Loucy (cell line): ENCODE measurements at regions not wholly inside any gene's neighbourhood (a gene's known extent, or its start where the extent isn't known, plus 50 kb on each side); places are given as distances from the start of the nearest gene placed in this dataset.

Experiments
- H2AFZ ChIP-seq: fragments of 200-600 bp; sonication (generic); 2 replicates; pipeline ENCODE4 v1.6.0; 2016; ENCODE audit warnings: antibody characterized with exemption, mild to moderate bottlenecking, low read length, moderate library complexity
- H3F3A ChIP-seq: fragments of 200-600 bp; 2 replicates; pipeline ENCODE4 v1.6.0; 2016; ENCODE audit warnings: antibody characterized with exemption, low read depth, mild to moderate bottlenecking
- H3K27me3 ChIP-seq: fragments of 200-600 bp; sonication (generic); 2 replicates; pipeline ENCODE4 v1.6.1; 2014; ENCODE audit warnings: low read length, mild to moderate bottlenecking; ENCODE audit not compliant: insufficient read depth, poor library complexity, severe bottlenecking
- H3K36me3 ChIP-seq: fragments of 200-600 bp; sonication (generic); 2 replicates; pipeline ENCODE4 v1.6.1; 2016; ENCODE audit warnings: low read length; ENCODE audit not compliant: insufficient read depth
- H3K4me1 ChIP-seq: fragments of 200-600 bp; sonication (generic); 2 replicates; pipeline ENCODE4 v1.5.1; 2014; ENCODE audit warnings: low read length, mild to moderate bottlenecking; ENCODE audit not compliant: insufficient read depth, poor library complexity, severe bottlenecking
- H3K4me2 ChIP-seq: fragments of 200-600 bp; sonication (generic); 2 replicates; pipeline ENCODE4 v1.6.0; 2014; ENCODE audit warnings: antibody characterized with exemption, low read length, low read depth, mild to moderate bottlenecking; ENCODE audit not compliant: poor library complexity, severe bottlenecking
- H3K4me3 ChIP-seq: fragments of 200-600 bp; sonication (generic); 2 replicates; pipeline ENCODE4 v1.5.1; 2014; ENCODE audit warnings: low read length, mild to moderate bottlenecking, mixed read lengths; ENCODE audit not compliant: poor library complexity, severe bottlenecking
- H3K79me2 ChIP-seq: fragments of 200-600 bp; sonication (generic); 2 replicates; pipeline ENCODE4 v1.6.1; 2014; ENCODE audit warnings: low read length; ENCODE audit not compliant: insufficient read depth
- H3K9ac ChIP-seq: fragments of 200-600 bp; sonication (generic); 2 replicates; pipeline ENCODE4 v1.6.0; 2014; ENCODE audit warnings: mild to moderate bottlenecking, low read depth, low read length, moderate library complexity; ENCODE audit not compliant: poor library complexity, severe bottlenecking
- H3K9me2 ChIP-seq: fragments of 200-600 bp; sonication (generic); replicated peaks from 2 replicates; pipeline ENCODE4 v1.6.1; 2016; ENCODE audit warnings: low read depth, low read length, mixed read lengths
- H3K9me3 ChIP-seq: fragments of 200-600 bp; sonication (generic); 2 replicates; pipeline ENCODE4 v1.6.1; 2014; ENCODE audit warnings: mild to moderate bottlenecking, antibody characterized with exemption, low read length, low read depth; ENCODE audit not compliant: insufficient read depth
- H4K20me1 ChIP-seq: fragments of 200-600 bp; sonication (generic); 2 replicates; pipeline ENCODE4 v1.6.0; 2014; ENCODE audit warnings: antibody characterized with exemption, low read length, mild to moderate bottlenecking; ENCODE audit not compliant: insufficient read depth, poor library complexity, severe bottlenecking
- CTCF ChIP-seq: fragments of 200-600 bp; sonication (generic); conservative IDR thresholded peaks from 2 replicates; pipeline ENCODE4 v1.5.1; 2014; ENCODE audit warnings: mild to moderate bottlenecking, antibody characterized with exemption, low read length
- EZH2phosphoT487 ChIP-seq: fragments of 200-600 bp; IDR thresholded peaks from 2 replicates; pipeline ENCODE4 v1.6.1; 2018; ENCODE audit warnings: antibody characterized with exemption, mild to moderate bottlenecking, moderate library complexity, borderline replicate concordance

- Histone ChIP-seq H3K79me2 (no peaks in the 10 kb centered on the region), H3K4me1 (no peaks in the 10 kb centered on the region)
Measured at GRCh38 chr13:80083081-80083852, 257.7 kb downstream of the SPRY2 start.

GRCh38 chr13:80082396-80083080, 258.4 kb downstream of the SPRY2 start:
- Histone ChIP-seq H3K4me2 (no peak overlapping the region), H3K36me3 (no peaks in the 10 kb centered on the region), H2AFZ (no peak overlapping the region), H3K4me1 (no peaks in the 10 kb centered on the region), H3K9ac (no peak overlapping the region), H3F3A (no peaks in the 10 kb centered on the region), H3K9me2 (no peaks in the 10 kb centered on the region; the same call in 1 of the 2 replicates), H3K79me2 (no peaks in the 10 kb centered on the region), H4K20me1 (no peaks in the 10 kb centered on the region), H3K9me3 (no peaks in the 10 kb centered on the region), H3K4me3 (no peak overlapping the region), H3K27me3 (no peaks in the 10 kb centered on the region)
- TF ChIP-seq CTCF (no peak), EZH2phosphoT487 (no peak)

More at GRCh38 chr13:80083081-80083852, 257.7 kb downstream of the SPRY2 start:
- no peaks in the 10 kb centered on the region; the same call in 1 of the 2 replicates for H3K9me2 ChIP-seq
- no peak overlapping the region for H3K4me3 ChIP-seq
- no peaks in the 10 kb centered on the region for H4K20me1 ChIP-seq
- no peaks in the 10 kb centered on the region for H3K9me3 ChIP-seq
- no peak overlapping the region for H3K9ac ChIP-seq
- H3K27me3 ChIP-seq = no peaks in the 10 kb centered on the region
- H3F3A ChIP-seq = no peaks in the 10 kb centered on the region
- TF ChIP-seq CTCF (no peak), EZH2phosphoT487 (no peak)
- no peak overlapping the region for H2AFZ ChIP-seq
- no peak overlapping the region for H3K4me2 ChIP-seq
- H3K36me3 ChIP-seq = no peaks in the 10 kb centered on the region

GRCh38 chr13:80074811-80075210, 266.1 kb downstream of the SPRY2 start:
- no peaks in the 10 kb centered on the region for H3K36me3 ChIP-seq
- H2AFZ ChIP-seq = no peak overlapping the region
- TF ChIP-seq CTCF (no peak), EZH2phosphoT487 (no peak)
- no peak overlapping the region for H3K4me2 ChIP-seq
- no peaks in the 10 kb centered on the region for H3K27me3 ChIP-seq
- no peak overlapping the region for H3K4me3 ChIP-seq
- H3K9me2 ChIP-seq = no peaks in the 10 kb centered on the region
- no peaks in the 10 kb centered on the region for H3K79me2 ChIP-seq
- no peaks in the 10 kb centered on the region for H3K9me3 ChIP-seq
- H3K9ac ChIP-seq = no peak overlapping the region
- H4K20me1 ChIP-seq = no peaks in the 10 kb centered on the region
- peaks cover 10% of the 10 kb centered on the region for H3K4me1 ChIP-seq
- H3F3A ChIP-seq = no peaks in the 10 kb centered on the region
